ENCODE measurements at regions not wholly inside any gene's neighbourhood (a gene's known extent, or its start where the extent isn't known, plus 50 kb on each side); places are given as distances from the start of the nearest gene placed in this dataset.

- Histone ChIP-seq H3K4me2 (ENCODE audit: control insufficient read depth, insufficient read depth) (no peak overlapping the region), H3K27me3 (replicated peaks in 1 of 2; ENCODE audit: control insufficient read depth in 2 of 2, insufficient read depth in 2 of 2, low read length in 1 of 2) (no peaks in the 10 kb centered on the region; a peak in 1 of 4 replicates), H3K36me3 (ENCODE audit: control insufficient read depth in 2 of 2, insufficient read depth in 2 of 2, low read length in 1 of 2) (no peaks in the 10 kb centered on the region), H3K9ac (ENCODE audit: control insufficient read depth, insufficient read depth, low read length) (no peak overlapping the region), H3K27ac (ENCODE audit: control insufficient read depth, insufficient read depth) (no peak overlapping the region), H2AFZ (ENCODE audit: control insufficient read depth, low read depth, low read length) (no peak overlapping the region), H3K4me1 (ENCODE audit: control insufficient read depth, insufficient read depth, low read length) (no peaks in the 10 kb centered on the region), H3K4me3 (no peak overlapping the region), H4K20me1 (ENCODE audit: control insufficient read depth, insufficient read depth) (no peaks in the 10 kb centered on the region), H3K9me3 (replicated peaks; ENCODE audit: control insufficient read depth, insufficient read depth, low read length) (no peaks in the 10 kb centered on the region), H3K79me2 (ENCODE audit: control insufficient read depth, insufficient read depth, low read length) (no peaks in the 10 kb centered on the region)
- WGBS (ENCODE audit: insufficient coverage, insufficient replicate concordance, low lambda C conversion rate, missing lambda C conversion rate), result 60% methylated on average over 3 of the region's 3 CpGs
- no peak for ATAC-seq
- in situ Hi-C loops (cut with MboI) (no loop called here), intact Hi-C loops (cut with micrococcal nuclease; ENCODE audit: unreplicated experiment) (no loop called here)
- SMC1A ChIA-PET (ENCODE audit: uncharacterized antibody, unreplicated experiment), result no interaction called here
- POLR2A ChIA-PET, result no interaction called here
- CTCF ChIA-PET, result no interaction called here
- no peak for FAIRE-seq
- DNase-seq (ENCODE audit: low read depth, low spot score), result no peak
- RAD21 ChIA-PET (ENCODE audit: unreplicated experiment), result no interaction called here
- BruUV-seq (replicated peaks), result no TSS peak
- TF ChIP-seq SIN3A (IDR thresholded peaks at IDR 0.05; ENCODE audit: low read depth, low read length) (no peak), FOXK2 (IDR thresholded peaks at IDR 0.05) (no peak), PKNOX1 (IDR thresholded peaks at IDR 0.05) (no peak), TCF12 (IDR thresholded peaks at IDR 0.05; ENCODE audit: low read depth, low read length) (no peak), CEBPZ (IDR thresholded peaks at IDR 0.05; ENCODE audit: low read depth, low read length) (no peak), E4F1 (IDR thresholded peaks at IDR 0.05; ENCODE audit: borderline replicate concordance, partially characterized antibody) (no peak), BHLHE40 (IDR thresholded peaks at IDR 0.05; ENCODE audit: borderline replicate concordance in 1 of 2, low read depth in 2 of 2, low read length in 1 of 2) (no peak), SUZ12 (IDR thresholded peaks at IDR 0.05; ENCODE audit: unreplicated experiment) (no peak), IKZF1 (conservative IDR thresholded peaks at IDR 0.05) (no peak), IRF5 (IDR thresholded peaks at IDR 0.05; ENCODE audit: borderline replicate concordance) (no peak), POLR2AphosphoS2 (IDR thresholded peaks at IDR 0.05; ENCODE audit: low read depth, low read length) (no peak), MXI1 (IDR thresholded peaks at IDR 0.05; ENCODE audit: low read depth, low read length) (no peak)
- TF ChIP-seq, protein P1, sequence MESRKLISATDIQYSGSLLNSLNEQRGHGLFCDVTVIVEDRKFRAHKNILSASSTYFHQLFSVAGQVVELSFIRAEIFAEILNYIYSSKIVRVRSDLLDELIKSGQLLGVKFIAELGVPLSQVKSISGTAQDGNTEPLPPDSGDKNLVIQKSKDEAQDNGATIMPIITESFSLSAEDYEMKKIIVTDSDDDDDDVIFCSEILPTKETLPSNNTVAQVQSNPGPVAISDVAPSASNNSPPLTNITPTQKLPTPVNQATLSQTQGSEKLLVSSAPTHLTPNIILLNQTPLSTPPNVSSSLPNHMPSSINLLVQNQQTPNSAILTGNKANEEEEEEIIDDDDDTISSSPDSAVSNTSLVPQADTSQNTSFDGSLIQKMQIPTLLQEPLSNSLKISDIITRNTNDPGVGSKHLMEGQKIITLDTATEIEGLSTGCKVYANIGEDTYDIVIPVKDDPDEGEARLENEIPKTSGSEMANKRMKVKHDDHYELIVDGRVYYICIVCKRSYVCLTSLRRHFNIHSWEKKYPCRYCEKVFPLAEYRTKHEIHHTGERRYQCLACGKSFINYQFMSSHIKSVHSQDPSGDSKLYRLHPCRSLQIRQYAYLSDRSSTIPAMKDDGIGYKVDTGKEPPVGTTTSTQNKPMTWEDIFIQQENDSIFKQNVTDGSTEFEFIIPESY (IDR thresholded peaks at IDR 0.05), result no peak
Measured at GRCh38 chr1:199861020-199861795, 166.3 kb upstream of the NR5A2 start.
